Left forelimb (tissue), 1 donor: ENCODE measurements at regions not wholly inside any gene's neighbourhood (a gene's known extent, or its start where the extent isn't known, plus 50 kb on each side); places are given as distances from the start of the nearest gene placed in this dataset.
"Not testable (repeated sequence)": the region's sequence is repeated elsewhere in the genome, so short reads cannot be mapped to it uniquely, and the experiment has no call there.

ENCODE experiments used
- DNase-seq: peaks from one replicate; pipeline ENCODE4 v3.0.0-alpha.2; 2018; ENCODE audit warnings: low spot score

DNA sequence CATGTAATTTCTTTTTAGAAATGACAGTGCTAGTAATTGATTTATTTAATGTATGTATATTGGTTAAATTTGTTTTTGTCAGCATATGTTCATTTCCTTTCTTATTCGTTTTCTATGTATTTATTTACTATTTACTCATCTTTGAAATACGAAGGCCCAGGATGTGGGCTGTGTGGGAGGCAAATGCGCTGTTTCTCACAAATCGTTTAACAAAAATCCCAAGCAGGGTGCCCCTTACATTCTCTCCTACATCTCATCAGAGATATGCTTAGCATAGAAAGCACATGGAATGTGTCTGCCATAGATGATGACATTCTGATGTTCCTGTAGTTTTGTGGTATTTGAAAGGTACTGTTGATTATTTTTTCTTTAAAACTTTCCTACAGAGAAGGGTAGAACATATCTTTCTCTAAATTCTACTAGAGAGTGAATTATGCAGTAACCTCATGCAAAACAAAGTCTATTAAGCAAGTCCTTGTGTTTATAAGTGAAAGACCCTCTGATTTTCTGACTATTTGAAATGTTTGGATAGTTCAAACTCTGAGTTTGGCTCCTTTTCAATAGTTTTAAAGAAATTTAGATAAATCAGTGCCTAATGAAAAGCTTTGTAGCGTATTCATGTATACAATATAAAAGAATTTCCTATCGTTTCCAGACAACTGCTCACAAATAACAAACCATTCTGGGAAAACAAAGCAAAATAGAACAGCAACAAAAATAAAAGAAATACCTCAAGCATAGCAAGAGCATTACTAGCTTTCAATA lies 111.1 kb upstream of the VGLL3 start:
- no peak for DNase-seq

GRCh38 chr3:87097733-87098132 lies 106.8 kb upstream of the VGLL3 start:
- not testable (repeated sequence) for DNase-seq

DNA sequence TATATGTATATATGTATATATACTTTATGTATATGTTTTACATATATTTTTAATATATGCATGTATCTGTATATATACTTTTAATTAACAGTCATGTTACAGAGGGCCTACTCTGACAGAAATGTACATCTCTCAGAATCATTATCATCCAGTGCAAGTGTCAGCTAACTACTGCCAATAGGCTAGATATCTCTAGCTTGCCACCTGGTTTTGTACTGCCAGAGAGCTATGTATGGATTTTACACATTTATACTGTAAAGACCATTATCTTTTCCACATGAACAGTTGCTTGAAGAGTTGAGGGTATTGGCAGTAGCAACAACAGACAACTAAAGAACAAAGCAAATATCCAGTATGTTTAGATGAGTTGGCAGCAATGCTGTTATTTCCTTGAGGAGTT lies 99.7 kb upstream of the VGLL3 start:
- no peak for DNase-seq

DNA sequence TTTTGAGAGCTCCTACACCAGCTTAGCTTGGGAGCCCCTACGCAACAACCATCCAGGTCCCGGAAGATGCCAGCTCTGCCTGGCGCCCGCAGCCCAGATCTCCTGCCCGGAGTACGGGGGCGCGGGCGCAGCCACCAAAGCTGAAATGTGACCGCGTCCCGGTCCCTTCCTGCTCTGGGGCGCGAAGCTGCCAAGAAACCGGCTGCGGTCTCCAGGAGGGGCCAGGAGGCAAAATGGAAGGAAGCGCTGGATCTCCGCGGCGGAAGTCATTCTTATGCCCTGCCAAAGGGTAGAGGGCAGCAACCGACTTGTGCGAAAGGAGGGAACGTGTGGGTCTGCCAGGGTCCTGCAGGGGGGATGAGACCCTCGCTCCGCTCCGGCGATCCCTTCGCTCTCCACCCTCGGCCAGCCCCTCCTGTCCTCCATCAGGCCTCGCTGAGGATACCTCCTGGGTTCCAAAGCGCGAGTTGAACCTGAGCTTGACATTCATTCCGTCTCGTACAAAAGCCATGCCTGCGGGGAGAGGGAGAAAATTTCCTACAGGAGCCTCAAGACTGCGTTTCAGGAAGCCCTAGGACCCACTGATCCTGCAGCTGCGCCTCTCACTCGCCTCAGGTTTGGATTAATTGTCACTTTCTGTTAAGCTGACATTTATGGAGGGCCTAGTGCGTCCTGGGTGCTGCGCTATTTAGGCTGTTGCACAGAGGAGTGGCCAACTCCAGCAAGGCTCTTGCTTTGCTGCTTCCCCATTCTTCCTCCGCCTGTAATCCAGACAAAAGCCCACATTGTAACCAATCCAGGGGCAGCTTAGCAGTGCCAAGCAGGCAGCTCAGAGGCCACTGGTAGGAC lies 98.3 kb upstream of the VGLL3 start:
- DNase-seq = peak; percentile 88

DNA sequence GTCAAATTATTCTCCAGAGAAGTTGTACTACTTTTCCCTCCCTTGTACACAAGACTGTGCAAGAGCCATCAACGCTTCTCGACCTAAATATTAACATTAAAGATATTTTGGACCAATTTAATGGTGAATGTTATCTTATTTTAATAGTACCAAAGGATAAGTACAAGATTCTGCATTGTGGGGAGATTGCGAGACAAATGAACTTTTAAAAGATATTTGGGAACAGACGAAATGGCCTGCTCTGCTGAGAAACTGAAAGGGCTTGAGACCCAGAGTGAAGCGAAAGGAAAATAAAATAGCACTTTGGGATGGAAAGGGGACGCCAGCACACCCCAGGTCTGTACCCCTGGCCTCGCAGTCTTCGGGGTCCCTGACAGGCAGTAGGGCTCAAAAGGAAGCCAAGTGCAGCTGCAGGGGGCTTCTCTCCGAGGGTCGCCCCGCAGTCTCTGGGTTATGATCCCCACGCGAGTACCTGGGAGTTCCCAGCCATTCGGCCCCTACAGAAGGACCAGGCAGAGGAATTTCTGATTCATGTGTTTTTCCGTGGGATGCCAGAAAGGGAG lies 97.6 kb upstream of the VGLL3 start:
- DNase-seq = no peak

GRCh38 chr3:87084868-87085267 lies 93.9 kb upstream of the VGLL3 start:
- DNase-seq = no peak

GRCh38 chr3:87082796-87083440 lies 92.0 kb upstream of the VGLL3 start:
- no peak for DNase-seq

DNA sequence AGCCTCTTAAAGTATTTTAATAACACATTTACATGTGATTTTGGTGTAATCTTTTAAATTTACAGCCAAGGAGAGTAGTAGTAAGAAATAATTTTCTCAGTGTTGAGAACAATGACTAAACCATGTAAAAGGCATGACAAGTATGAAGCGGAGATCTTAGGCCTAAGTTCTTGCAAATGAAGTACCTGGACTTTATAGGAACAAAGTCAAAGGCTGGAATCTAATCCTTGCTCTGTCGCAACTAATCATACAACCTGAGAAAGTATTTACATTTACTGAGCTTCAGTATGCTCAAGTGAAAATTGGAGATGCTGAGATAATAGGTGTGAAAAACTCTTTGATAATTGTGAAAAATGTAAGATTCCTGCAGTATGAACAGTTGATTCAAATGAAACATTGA lies 86.4 kb upstream of the VGLL3 start:
- no peak for DNase-seq

GRCh38 chr3:87076946-87077345 lies 86.0 kb upstream of the VGLL3 start:
- DNase-seq = no peak

GRCh38 chr3:87073496-87074145 lies 82.7 kb upstream of the VGLL3 start:
- no peak for DNase-seq

DNA sequence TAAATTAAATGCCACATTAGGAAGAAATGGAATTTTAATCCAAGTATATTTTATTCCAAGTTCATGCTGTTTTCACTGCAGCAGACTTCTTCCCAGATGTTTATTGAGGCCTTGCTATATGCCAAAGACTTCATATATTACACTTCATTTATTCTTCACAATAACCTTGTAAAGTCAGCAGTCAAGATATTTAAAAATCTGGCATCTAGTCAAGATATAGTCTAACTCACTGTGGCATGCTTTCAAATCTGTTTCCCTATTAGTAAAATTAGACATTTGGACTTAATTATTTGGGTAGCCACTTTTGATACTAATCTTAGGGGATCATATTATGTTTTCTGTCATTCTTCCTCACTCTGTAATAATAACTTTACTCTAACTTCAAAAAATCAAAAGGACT lies 81.5 kb upstream of the VGLL3 start:
- no peak for DNase-seq

DNA sequence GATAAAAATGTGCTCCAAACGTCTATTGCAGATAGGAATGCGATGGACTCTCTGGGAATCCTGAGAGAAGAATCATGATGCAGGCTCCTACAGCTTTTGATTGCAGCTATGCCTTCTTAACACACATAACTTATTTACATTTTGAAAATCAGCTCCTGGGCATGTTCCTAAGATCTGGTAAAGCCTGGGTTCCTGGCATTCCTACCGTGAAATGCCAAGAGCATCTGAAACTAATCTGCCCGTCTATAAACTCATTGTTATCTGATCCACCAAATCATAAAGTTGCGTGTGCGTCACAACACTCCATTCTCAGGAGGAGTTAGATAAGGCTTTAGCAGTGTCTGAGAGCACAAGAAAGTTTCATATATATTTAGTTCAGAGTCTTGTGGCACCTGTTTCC lies 79.0 kb upstream of the VGLL3 start:
- no peak for DNase-seq

- DNase-seq = no peak
These were observed 78.1 kb upstream of the VGLL3 start for GRCh38 chr3:87069021-87069420.

DNA sequence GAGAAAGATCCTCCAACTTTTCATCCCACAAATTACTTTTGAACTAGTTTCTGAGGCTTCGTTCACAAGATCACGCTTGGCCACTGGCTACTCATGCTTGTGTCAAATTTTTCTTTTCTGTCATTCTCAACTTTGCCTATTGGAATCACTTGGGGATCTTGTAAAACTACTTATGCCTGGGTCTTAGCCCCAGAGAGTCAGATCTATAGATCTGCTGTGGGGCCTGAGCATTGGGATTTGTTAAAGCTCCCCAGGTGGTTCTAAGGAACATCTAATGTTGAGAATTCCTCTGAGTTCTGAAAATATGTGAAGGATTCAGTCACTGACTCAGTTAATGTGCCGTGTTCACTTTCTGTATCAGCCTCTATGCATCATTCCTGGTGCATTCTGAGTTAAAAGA lies 71.7 kb upstream of the VGLL3 start:
- DNase-seq = no peak

GRCh38 chr3:87057474-87057873 lies 66.5 kb upstream of the VGLL3 start:
- no peak for DNase-seq

- DNase-seq = no peak
These were observed 62.6 kb upstream of the VGLL3 start for GRCh38 chr3:87053553-87053952.

DNA sequence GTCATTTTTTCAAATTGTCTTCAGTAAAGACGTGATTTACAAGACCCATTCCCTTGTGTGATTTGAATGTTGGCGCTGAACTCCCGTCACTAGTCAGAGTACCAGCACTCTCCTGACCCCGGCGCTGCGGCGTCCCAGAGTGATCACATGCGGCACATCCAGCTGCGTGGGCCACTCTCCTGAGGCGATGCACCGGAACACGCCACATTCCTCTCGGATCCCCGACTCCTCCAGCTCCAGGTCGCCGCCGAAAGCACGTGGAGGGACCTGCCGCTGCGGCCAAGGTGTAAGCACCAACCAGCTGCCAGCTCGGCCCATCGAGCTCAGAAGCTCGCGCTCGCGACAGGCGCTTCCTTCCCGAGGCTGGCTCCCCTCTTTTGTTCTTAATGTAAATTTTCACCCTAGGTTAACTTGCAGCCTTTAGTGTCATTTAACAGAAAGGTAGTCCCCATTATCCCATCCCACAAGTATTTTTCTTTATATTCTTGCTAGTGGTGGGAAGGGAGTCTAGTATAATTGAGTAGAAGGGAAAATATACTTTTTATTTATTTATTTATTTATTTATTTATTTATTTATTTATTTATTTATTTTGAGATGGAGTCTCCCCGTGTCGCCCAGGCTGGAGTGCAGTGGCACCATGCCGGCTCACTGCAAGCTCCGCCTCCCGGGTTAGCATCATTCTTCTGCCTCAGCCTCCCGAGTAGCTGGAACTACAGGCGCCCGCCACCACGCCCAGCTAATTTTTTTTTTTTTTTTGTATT lies 61.7 kb upstream of the VGLL3 start:
- DNase-seq = no peak

GRCh38 chr3:87047852-87048251 lies 56.9 kb upstream of the VGLL3 start:
- DNase-seq = no peak

- DNase-seq = no peak
These were observed 55.3 kb upstream of the VGLL3 start for GRCh38 chr3:87046241-87046640.

- no peak for DNase-seq
These were observed 54.5 kb upstream of the VGLL3 start for GRCh38 chr3:87045473-87045872.

DNA sequence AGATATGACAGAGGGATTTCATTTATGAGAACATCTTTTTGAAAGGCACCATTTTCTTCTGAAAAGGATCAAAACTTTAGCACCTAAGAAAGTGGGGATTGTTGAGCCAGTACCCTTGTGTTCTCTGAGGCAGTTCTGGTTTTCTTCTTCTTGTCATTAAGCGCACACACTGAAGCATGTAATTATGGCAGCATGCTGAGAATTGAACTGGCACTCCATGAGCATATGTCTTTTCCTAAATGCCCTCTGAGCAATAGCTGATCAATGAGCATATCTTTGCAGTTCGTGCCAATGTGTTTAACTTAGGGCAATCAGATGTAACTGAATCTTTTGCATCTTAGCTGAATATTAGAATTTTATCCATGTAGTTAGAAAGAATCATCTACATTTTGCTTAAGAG lies 53.9 kb upstream of the VGLL3 start:
- no peak for DNase-seq
